Astrocyte (in vitro differentiated cells and primary cell): ENCODE measurements at regions not wholly inside any gene's neighbourhood (a gene's known extent, or its start where the extent isn't known, plus 50 kb on each side); places are given as distances from the start of the nearest gene placed in this dataset.
A peak's percentile ranks its signal among the peaks of the same experiment; 100 is the strongest.
"Not testable (repeated sequence)": the region's sequence is repeated elsewhere in the genome, so short reads cannot be mapped to it uniquely, and the experiment has no call there.

Source experiments
- DNase-seq: peaks from one replicate; pipeline ENCODE4 v3.0.0-alpha.2; 2010; ENCODE audit warnings: low read depth
- FAIRE-seq: peaks from 2 replicates; lab custom pipeline; 2011; peaks lifted over from hg19 to GRCh38; lab: Jason Lieb, UNC
- H2AFZ ChIP-seq: 2 replicates; pipeline ENCODE4 v1.6.0; 2012; ENCODE audit warnings: low read depth, low read length, inconsistent platforms
- H3K27ac ChIP-seq: 2 replicates; pipeline ENCODE4 v1.5.1; 2011; ENCODE audit warnings: low read depth, low read length, inconsistent platforms
- H3K27me3 ChIP-seq: 2 replicates; pipeline ENCODE4 v1.6.0; 2011; ENCODE audit warnings: low read length, inconsistent platforms; ENCODE audit not compliant: insufficient read depth
- H3K36me3 ChIP-seq: 2 replicates; pipeline ENCODE4 v1.5.1; 2011; ENCODE audit warnings: low read length, inconsistent platforms; ENCODE audit not compliant: insufficient read depth
- H3K4me1 ChIP-seq: 2 replicates; pipeline ENCODE4 v1.5.1; 2011; ENCODE audit warnings: low read length, inconsistent platforms; ENCODE audit not compliant: insufficient read depth
- H3K4me2 ChIP-seq: 2 replicates; pipeline ENCODE4 v1.6.0; 2012; ENCODE audit warnings: low read length, inconsistent platforms
- H3K4me3 ChIP-seq: 2 replicates; pipeline ENCODE4 v1.5.1; 2011; ENCODE audit warnings: low read depth, mild to moderate bottlenecking, low read length, inconsistent platforms; ENCODE audit not compliant: insufficient read depth
- H3K79me2 ChIP-seq: 2 replicates; pipeline ENCODE4 v1.6.0; 2012; ENCODE audit warnings: mild to moderate bottlenecking, low read length, inconsistent platforms; ENCODE audit not compliant: insufficient read depth
- H3K9ac ChIP-seq: 2 replicates; pipeline ENCODE4 v1.6.0; 2012; ENCODE audit warnings: mild to moderate bottlenecking, low read length, inconsistent platforms
- H3K9me3 ChIP-seq: 2 replicates; pipeline ENCODE4 v1.5.1; 2012; ENCODE audit warnings: low read depth, mild to moderate bottlenecking, low read length, inconsistent platforms; ENCODE audit not compliant: insufficient read depth
- H4K20me1 ChIP-seq: 2 replicates; pipeline ENCODE4 v1.6.0; 2012; ENCODE audit warnings: low read length, inconsistent platforms; ENCODE audit not compliant: insufficient read depth
- H3K27ac Mint-ChIP-seq: one replicate; pipeline ENCODE4 v1.8.0; 2021; ENCODE audit warnings: mild to moderate bottlenecking, mixed read lengths; ENCODE audit not compliant: unreplicated experiment
- H3K27me3 Mint-ChIP-seq: one replicate; pipeline ENCODE4 v1.8.0; 2021; ENCODE audit warnings: low read depth, mixed read lengths; ENCODE audit not compliant: unreplicated experiment
- H3K36me3 Mint-ChIP-seq: one replicate; pipeline ENCODE4 v1.8.0; 2021; ENCODE audit warnings: low read depth, mixed read lengths; ENCODE audit not compliant: unreplicated experiment
- H3K4me1 Mint-ChIP-seq: one replicate; pipeline ENCODE4 v1.8.0; 2021; ENCODE audit warnings: low read depth, mixed read lengths; ENCODE audit not compliant: unreplicated experiment
- H3K4me3 Mint-ChIP-seq: one replicate; pipeline ENCODE4 v1.8.0; 2021; ENCODE audit warnings: mild to moderate bottlenecking, moderate library complexity, mixed read lengths; ENCODE audit not compliant: unreplicated experiment
- H3K9me3 Mint-ChIP-seq: one replicate; pipeline ENCODE4 v1.8.0; 2021; ENCODE audit warnings: mild to moderate bottlenecking, mixed read lengths; ENCODE audit not compliant: unreplicated experiment

GRCh38 chr2:111445191-111445929, 324.6 kb downstream of the BCL2L11 start:
- H3K27ac Mint-ChIP-seq, H3K9ac ChIP-seq, H3K4me1 Mint-ChIP-seq, H2AFZ ChIP-seq, H3K36me3 ChIP-seq, H3K9me3 Mint-ChIP-seq, H3K27me3 Mint-ChIP-seq, DNase-seq, H4K20me1 ChIP-seq, H3K27ac ChIP-seq, H3K36me3 Mint-ChIP-seq, H3K4me2 ChIP-seq, H3K4me3 ChIP-seq, H3K4me3 Mint-ChIP-seq, H3K4me1 ChIP-seq, H3K9me3 ChIP-seq, FAIRE-seq, H3K27me3 ChIP-seq: not testable (repeated sequence)
- H3K79me2 ChIP-seq: peaks cover 24% of the 10 kb centered on the region

DNA sequence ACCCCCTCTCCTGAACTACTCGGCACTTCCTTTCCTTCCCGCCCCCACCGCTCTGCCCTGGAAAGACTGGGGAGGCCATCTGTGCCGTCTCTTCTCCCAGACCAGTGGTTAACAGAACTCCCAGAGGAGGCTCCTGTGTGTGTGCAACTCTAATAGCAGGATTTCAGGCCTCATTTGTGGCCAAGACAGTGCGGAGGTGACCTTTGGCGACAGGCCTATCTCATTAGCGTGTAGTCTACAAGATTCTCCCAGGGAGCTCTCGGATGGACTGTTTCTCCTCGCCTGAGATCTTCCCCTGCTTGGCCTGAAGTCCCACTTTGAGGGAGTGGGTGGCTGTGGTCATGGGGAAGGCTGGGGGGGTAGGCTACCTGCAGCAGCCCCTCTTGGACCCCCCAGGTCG, 325.2 kb downstream of the BCL2L11 start:
- H3K4me2 ChIP-seq, H3K9me3 ChIP-seq, H2AFZ ChIP-seq, H3K36me3 Mint-ChIP-seq, H3K27ac Mint-ChIP-seq, H3K9ac ChIP-seq, H3K36me3 ChIP-seq, H3K27me3 ChIP-seq, H3K4me1 Mint-ChIP-seq, H3K9me3 Mint-ChIP-seq, H4K20me1 ChIP-seq, FAIRE-seq, H3K27me3 Mint-ChIP-seq, H3K27ac ChIP-seq, H3K4me3 ChIP-seq, H3K4me1 ChIP-seq, H3K4me3 Mint-ChIP-seq, DNase-seq: not testable (repeated sequence)
- H3K79me2 ChIP-seq: peaks cover 23% of the 10 kb centered on the region

GRCh38 chr2:111447482-111447881, 326.8 kb downstream of the BCL2L11 start:
- H3K27me3 Mint-ChIP-seq, H3K4me2 ChIP-seq, FAIRE-seq, H3K4me3 ChIP-seq, H3K27ac Mint-ChIP-seq, H2AFZ ChIP-seq, H3K9me3 Mint-ChIP-seq, H3K36me3 ChIP-seq, H3K4me1 ChIP-seq, H3K9me3 ChIP-seq, DNase-seq, H3K4me3 Mint-ChIP-seq, H3K36me3 Mint-ChIP-seq, H3K4me1 Mint-ChIP-seq, H4K20me1 ChIP-seq, H3K27me3 ChIP-seq, H3K9ac ChIP-seq, H3K27ac ChIP-seq: not testable (repeated sequence)
- peaks cover 18% of the 10 kb centered on the region for H3K79me2 ChIP-seq

GRCh38 chr2:111448796-111449195, 328.1 kb downstream of the BCL2L11 start:
- not testable (repeated sequence) for H3K36me3 ChIP-seq, H3K4me3 Mint-ChIP-seq, H3K27me3 Mint-ChIP-seq, H3K4me1 Mint-ChIP-seq, FAIRE-seq, H3K36me3 Mint-ChIP-seq, H3K9me3 Mint-ChIP-seq, H3K27me3 ChIP-seq, H3K27ac Mint-ChIP-seq, H2AFZ ChIP-seq, H3K9ac ChIP-seq, H4K20me1 ChIP-seq, H3K4me3 ChIP-seq, H3K9me3 ChIP-seq, H3K4me1 ChIP-seq, H3K27ac ChIP-seq, H3K4me2 ChIP-seq, DNase-seq
- peaks cover 21% of the 10 kb centered on the region for H3K79me2 ChIP-seq

- not testable (repeated sequence) for H3K4me3 Mint-ChIP-seq, DNase-seq, H3K36me3 Mint-ChIP-seq, H3K9me3 ChIP-seq, H3K4me3 ChIP-seq, H3K9ac ChIP-seq, H3K9me3 Mint-ChIP-seq, H3K27ac ChIP-seq, H3K27ac Mint-ChIP-seq, H3K4me1 Mint-ChIP-seq, H3K27me3 ChIP-seq, FAIRE-seq, H4K20me1 ChIP-seq, H3K4me1 ChIP-seq, H3K4me2 ChIP-seq, H3K27me3 Mint-ChIP-seq, H3K36me3 ChIP-seq, H2AFZ ChIP-seq
- peaks cover 26% of the 10 kb centered on the region for H3K79me2 ChIP-seq
These were observed 329.8 kb downstream of the BCL2L11 start for GRCh38 chr2:111450526-111450925.

GRCh38 chr2:111451692-111452199, 331.0 kb downstream of the BCL2L11 start:
- FAIRE-seq, H3K27ac Mint-ChIP-seq, H3K36me3 Mint-ChIP-seq, H3K4me1 Mint-ChIP-seq, H4K20me1 ChIP-seq, H3K27me3 ChIP-seq, H3K4me1 ChIP-seq, H3K9me3 Mint-ChIP-seq, DNase-seq, H3K36me3 ChIP-seq, H3K4me3 Mint-ChIP-seq, H3K27me3 Mint-ChIP-seq, H3K9me3 ChIP-seq, H2AFZ ChIP-seq: not testable (repeated sequence)
- Histone ChIP-seq H3K27ac (peak overlapping the region; percentile 31), H3K79me2 (peaks cover 29% of the 10 kb centered on the region), H3K4me2 (peak overlapping the region; percentile 76), H3K9ac (peak overlapping the region; percentile 59), H3K4me3 (peak overlapping the region; percentile 25)
